Heart left ventricle (tissue), 13 donors: ENCODE measurements at regions not wholly inside any gene's neighbourhood (a gene's known extent, or its start where the extent isn't known, plus 50 kb on each side); places are given as distances from the start of the nearest gene placed in this dataset.
"Not testable (repeated sequence)": the region's sequence is repeated elsewhere in the genome, so short reads cannot be mapped to it uniquely, and the experiment has no call there.

Experiments used
- POLR2A ChIP-seq, 2 donors: fragments of 450-650 bp; IDR thresholded peaks; one replicate each; pipeline ENCODE4 v1.6.1; 2017; ENCODE audit warnings: antibody characterized with exemption in 2 of 2, mild to moderate bottlenecking in 2 of 2, moderate library complexity in 2 of 2
- TF ChIP-seq, protein P1 (sequence below), 12 donors: fragments of 200-600 bp; sonication (generic) in 4 of 12; IDR thresholded peaks; one replicate each; pipeline versions ENCODE4 v1.5.0 to v1.8.0; 2018 to 2022; ENCODE audit warnings: antibody characterized with exemption in 12 of 12, mild to moderate bottlenecking in 5 of 12
- donor health status: ischemic (EF 13 %, LVEDD 7.1; RV severe dilation, severe dysfunction).
- donor health status: DM: no; HTN: yes; CAD: no.
- donor health status: DM: no; HTN: no; CAD: no.
- donor health status: ischemic (EF 25% LVEDD 6.9; RV normal size, moderate dysfunction).
- donor health status: ischemic (EF 25% LVEDD 5.7; RV mildly dilated, moderate dysfunction).
- donor health status: ischemic (EF 35%, LVEDD 5.7; RV mildly dilated, moderate dysfunction).
- donor health status: nonischemic (EF 11% LVEDD 7.7; RV severe dilation, severe dysfunction).
- donor health status: DM: yes; HTN: yes; CAD: no.
- donor health status: PGD.
- donor health status: ischemic (EF 29% LVEDD 5.4; RV normal size, mild dysfunction).
- donor health status: nonischemic (EF 23%, LVEDD 6.1; RV moderate dilation, normal function).

- not testable (repeated sequence) for TF ChIP-seq POLR2A (IDR thresholded peaks at IDR 0.05)
- TF ChIP-seq, protein P1, sequence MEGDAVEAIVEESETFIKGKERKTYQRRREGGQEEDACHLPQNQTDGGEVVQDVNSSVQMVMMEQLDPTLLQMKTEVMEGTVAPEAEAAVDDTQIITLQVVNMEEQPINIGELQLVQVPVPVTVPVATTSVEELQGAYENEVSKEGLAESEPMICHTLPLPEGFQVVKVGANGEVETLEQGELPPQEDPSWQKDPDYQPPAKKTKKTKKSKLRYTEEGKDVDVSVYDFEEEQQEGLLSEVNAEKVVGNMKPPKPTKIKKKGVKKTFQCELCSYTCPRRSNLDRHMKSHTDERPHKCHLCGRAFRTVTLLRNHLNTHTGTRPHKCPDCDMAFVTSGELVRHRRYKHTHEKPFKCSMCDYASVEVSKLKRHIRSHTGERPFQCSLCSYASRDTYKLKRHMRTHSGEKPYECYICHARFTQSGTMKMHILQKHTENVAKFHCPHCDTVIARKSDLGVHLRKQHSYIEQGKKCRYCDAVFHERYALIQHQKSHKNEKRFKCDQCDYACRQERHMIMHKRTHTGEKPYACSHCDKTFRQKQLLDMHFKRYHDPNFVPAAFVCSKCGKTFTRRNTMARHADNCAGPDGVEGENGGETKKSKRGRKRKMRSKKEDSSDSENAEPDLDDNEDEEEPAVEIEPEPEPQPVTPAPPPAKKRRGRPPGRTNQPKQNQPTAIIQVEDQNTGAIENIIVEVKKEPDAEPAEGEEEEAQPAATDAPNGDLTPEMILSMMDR (IDR thresholded peaks at IDR 0.05), result not testable (repeated sequence)
Measured at GRCh38 chr14:19613546-19613945, 100.1 kb downstream of the OR11H2 start.
